A549 (cell line): ENCODE measurements at regions not wholly inside any gene's neighbourhood (a gene's known extent, or its start where the extent isn't known, plus 50 kb on each side); places are given as distances from the start of the nearest gene placed in this dataset.

ENCODE experiments used
- CTCF ChIP-seq: fragments of >200 bp; sonication (Bioruptor Twin); formaldehyde crosslinking; IDR thresholded peaks from 3 replicates; pipeline ENCODE4 v1.5.1; 2016
- JUNB ChIP-seq: fragments of >200 bp; sonication (Bioruptor Twin); formaldehyde crosslinking; IDR thresholded peaks from 2 replicates; pipeline ENCODE4 v1.6.1; 2016
- MAX ChIP-seq: IDR thresholded peaks from 2 replicates; pipeline ENCODE4 v1.6.1; 2012
- RAD21 ChIP-seq, 2 experiments: fragments of >200 bp in 1 of 2; sonication (Bioruptor Twin) in 1 of 2; formaldehyde crosslinking in 1 of 2; IDR thresholded peaks in 1 of 2; conservative IDR thresholded peaks in 1 of 2; 2 replicates in 1 of 2; 3 replicates in 1 of 2; pipeline ENCODE4 v1.6.1; 2012 to 2018; ENCODE audit warnings: inconsistent platforms in 1 of 2
- REST ChIP-seq: fragments of 200-600 bp; sonication (generic); IDR thresholded peaks from 2 replicates; pipeline ENCODE4 v1.6.1; 2016; ENCODE audit warnings: antibody characterized with exemption, mild to moderate bottlenecking, moderate library complexity
- RFX5 ChIP-seq: fragments of 450-650 bp; IDR thresholded peaks from 2 replicates; pipeline ENCODE4 v1.7.1; 2014; ENCODE audit warnings: antibody characterized with exemption, mild to moderate bottlenecking, moderate library complexity
- SMC3 ChIP-seq: fragments of >200 bp; sonication (Bioruptor Twin); formaldehyde crosslinking; IDR thresholded peaks from 3 replicates; pipeline ENCODE4 v1.6.1; 2018; ENCODE audit warnings: inconsistent platforms

- TF ChIP-seq CTCF (no peak), RAD21 (conservative IDR thresholded peaks at IDR 0.05 in 1 of 2, IDR thresholded peaks at IDR 0.05 in 1 of 2) (no peak), RFX5 (no peak), MAX (no peak), REST (no peak), JUNB (no peak), SMC3 (no peak)
Observed at GRCh38 chr2:6785493-6785892, 80.2 kb downstream of the CMPK2 start.
